Muscle of back (tissue), 3 donors: ENCODE measurements at regions not wholly inside any gene's neighbourhood (a gene's known extent, or its start where the extent isn't known, plus 50 kb on each side); places are given as distances from the start of the nearest gene placed in this dataset.

Source experiments
- DNase-seq, 3 donors: peaks; one replicate each; pipeline versions ENCODE4 v3.0.0 to v3.0.0-alpha.2; 2013

GRCh38 chr2:105625632-105626031 is 119.1 kb upstream of the NCK2 start:
- no peak for DNase-seq

- no peak for DNase-seq
Measured at GRCh38 chr2:105621038-105621437, 123.7 kb upstream of the NCK2 start.

- no peak for DNase-seq
Measured at GRCh38 chr2:105618351-105618659, 126.4 kb upstream of the NCK2 start.

- no peak for DNase-seq
Measured at GRCh38 chr2:105617631-105618350, 126.9 kb upstream of the NCK2 start.

- no peak for DNase-seq
Measured at GRCh38 chr2:105615305-105615704, 129.4 kb upstream of the NCK2 start.

- peak in 2 of 3 donors; percentile 39 to 70 for DNase-seq
Measured at GRCh38 chr2:105611811-105612424, 132.8 kb upstream of the NCK2 start.

- peak in 1 of 3 donors; percentile 24 for DNase-seq
Measured at GRCh38 chr2:105611333-105611637, 133.4 kb upstream of the NCK2 start.

- DNase-seq: peak in 1 of 3 donors; percentile 45
Measured at GRCh38 chr2:105610576-105611332, 134.0 kb upstream of the NCK2 start.

GRCh38 chr2:105609746-105610402 is 134.8 kb upstream of the NCK2 start:
- DNase-seq: peak in 1 of 3 donors; percentile 17

- DNase-seq: peak in 1 of 3 donors; percentile 11
Measured at GRCh38 chr2:105607920-105608504, 136.7 kb upstream of the NCK2 start.

GRCh38 chr2:105606081-105606480 is 138.6 kb upstream of the NCK2 start:
- DNase-seq: no peak

GRCh38 chr2:105604938-105605337 is 139.8 kb upstream of the NCK2 start:
- peak in 1 of 3 donors; percentile 33 for DNase-seq

- DNase-seq: no peak
Measured at GRCh38 chr2:105600949-105601794, 143.5 kb upstream of the NCK2 start.

- no peak for DNase-seq
Measured at GRCh38 chr2:105600602-105600948, 144.1 kb upstream of the NCK2 start.

GRCh38 chr2:105600037-105600442 is 144.7 kb upstream of the NCK2 start:
- DNase-seq: no peak

GRCh38 chr2:105598829-105599698 is 145.6 kb upstream of the NCK2 start:
- DNase-seq: peak in 1 of 3 donors; percentile 64

- DNase-seq: no peak
Measured at GRCh38 chr2:105597806-105598803, 146.6 kb upstream of the NCK2 start.

- DNase-seq: no peak
Measured at GRCh38 chr2:105597011-105597805, 147.5 kb upstream of the NCK2 start.
